GM21786 (cell line): ENCODE measurements at regions not wholly inside any gene's neighbourhood (a gene's known extent, or its start where the extent isn't known, plus 50 kb on each side); places are given as distances from the start of the nearest gene placed in this dataset.

ENCODE experiments used
- ATAC-seq: cut with Tn5 transposase; IDR thresholded peaks from one replicate; pipeline ENCODE4 v1.9.1; 2021; ENCODE audit not compliant: unreplicated experiment

DNA sequence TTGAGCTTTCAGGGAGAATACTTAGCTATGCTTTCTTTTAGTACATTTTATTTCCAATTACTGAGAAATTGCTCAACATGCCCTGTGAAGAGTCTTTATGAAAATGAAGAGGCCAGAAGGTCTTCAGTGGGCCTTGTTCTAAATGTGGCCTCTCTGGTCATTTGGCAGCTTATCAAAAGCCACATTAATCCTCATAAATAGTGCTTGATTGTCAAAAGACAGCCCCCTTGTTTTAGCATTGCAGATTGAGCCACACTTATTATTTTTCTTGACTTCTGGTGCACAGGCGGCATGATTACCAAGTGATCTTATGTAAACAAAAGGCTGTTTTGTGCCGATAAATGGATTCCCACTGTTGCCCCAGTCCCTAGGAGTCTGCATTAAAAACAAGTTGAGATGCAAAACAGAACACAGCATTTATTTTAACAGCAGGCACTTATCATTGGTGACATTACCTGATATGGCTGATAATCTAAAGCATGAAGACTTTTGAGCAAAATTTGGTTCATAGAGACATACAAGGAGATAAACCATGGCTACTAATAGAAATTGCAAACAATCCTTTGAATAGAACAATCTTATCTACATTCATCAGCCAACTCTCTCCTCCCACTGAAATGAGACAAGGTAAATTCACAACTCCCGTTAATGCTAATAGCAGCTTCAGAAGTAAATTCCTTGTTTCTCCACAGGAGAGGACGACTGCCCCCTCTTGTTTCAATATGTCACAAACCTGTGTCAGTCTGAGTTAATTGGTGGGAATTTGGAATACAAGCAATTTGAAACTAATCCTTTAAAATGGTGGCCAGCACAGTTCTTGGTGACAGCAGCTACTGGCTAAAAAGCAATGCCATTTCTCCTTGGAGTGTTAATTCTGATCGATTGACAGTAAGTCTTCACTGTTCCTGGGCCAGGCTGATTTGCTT, 194.3 kb downstream of the NSUN3 start:
- no peak for ATAC-seq

GRCh38 chr3:94258851-94259250, 196.0 kb downstream of the NSUN3 start:
- ATAC-seq = no peak

GRCh38 chr3:94259291-94259690, 196.4 kb downstream of the NSUN3 start:
- ATAC-seq = no peak

GRCh38 chr3:94269763-94270162, 206.9 kb downstream of the NSUN3 start:
- ATAC-seq = no peak

- no peak for ATAC-seq
These were observed 209.2 kb downstream of the NSUN3 start for GRCh38 chr3:94272016-94272415.

DNA sequence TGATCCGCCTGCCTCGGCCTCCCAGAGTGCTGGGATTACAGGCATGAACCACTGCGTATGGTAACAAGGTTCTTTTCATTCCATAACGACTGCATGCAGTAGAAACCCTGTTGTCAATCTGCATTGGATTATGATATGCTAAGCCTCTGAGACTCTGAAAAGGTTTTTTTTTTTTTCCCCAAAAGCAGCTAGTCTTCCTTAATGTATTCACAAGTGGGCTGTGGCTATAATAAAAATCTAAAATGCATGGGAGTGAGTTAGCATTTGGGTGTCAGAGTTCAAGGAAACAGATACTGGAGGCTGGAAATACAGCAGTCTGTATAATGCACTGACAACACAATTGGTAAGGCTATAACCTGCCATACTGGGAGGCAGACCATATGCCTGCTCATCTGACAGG, 218.1 kb downstream of the NSUN3 start:
- no peak for ATAC-seq

DNA sequence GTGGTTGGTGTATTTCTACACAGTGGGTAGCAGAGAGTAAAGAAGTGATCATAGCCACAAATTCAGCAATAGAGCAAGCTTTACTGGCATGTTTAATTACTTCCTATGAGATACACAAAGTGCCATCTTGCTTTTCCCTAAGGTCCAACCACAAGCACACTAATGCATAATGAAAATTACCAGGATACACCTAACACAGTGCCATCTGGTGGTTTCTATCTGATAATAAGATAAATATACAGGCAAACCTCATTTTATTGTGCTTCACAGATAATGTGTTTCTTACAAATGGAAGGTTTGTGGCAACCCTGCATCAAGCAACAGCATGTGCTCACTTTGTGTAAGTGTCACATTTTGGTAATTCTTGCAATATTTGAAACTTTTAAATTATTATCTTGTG, 223.0 kb downstream of the NSUN3 start:
- ATAC-seq = no peak

GRCh38 chr3:94291686-94292085, 228.8 kb downstream of the NSUN3 start:
- no peak for ATAC-seq

GRCh38 chr3:94292151-94292550, 229.3 kb downstream of the NSUN3 start:
- no peak for ATAC-seq

- ATAC-seq = no peak
These were observed 230.9 kb downstream of the NSUN3 start for GRCh38 chr3:94293793-94294195.

DNA sequence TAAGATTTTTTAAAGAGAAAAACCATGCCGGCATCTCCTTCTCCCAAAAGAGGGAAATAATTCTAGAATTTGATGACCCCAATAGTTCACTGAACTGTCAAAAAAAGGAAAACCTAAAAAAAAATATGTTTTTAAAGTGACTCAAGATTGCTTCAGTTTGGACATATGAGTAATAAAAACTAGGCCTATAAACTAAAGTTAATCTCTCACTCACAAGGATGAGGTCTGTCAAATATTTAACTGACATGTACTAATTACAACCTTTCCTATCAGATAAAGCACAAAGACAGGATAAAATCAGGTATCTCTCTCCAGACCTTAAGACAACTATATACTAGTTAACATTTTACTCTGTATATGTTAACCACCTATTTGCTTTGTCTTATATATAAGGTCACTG, 231.9 kb downstream of the NSUN3 start:
- no peak for ATAC-seq

DNA sequence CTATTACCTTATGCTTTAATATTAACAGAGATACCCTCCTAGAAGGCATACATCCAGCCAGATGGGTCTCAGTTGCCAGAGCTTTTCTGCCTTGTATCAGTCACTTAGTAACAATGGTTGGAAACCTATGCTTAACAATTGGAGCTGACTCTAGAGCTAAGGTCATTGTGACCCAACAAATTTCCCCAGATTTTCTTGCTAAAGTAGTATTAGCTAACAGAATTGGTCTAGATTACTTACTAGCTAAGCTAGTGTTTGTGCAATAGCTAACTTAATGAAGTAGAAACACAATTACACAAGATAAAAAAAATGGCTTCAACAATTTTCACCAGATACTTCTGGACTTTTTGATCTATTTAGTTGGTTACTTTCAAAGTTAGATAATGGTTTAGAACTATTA, 236.9 kb downstream of the NSUN3 start:
- ATAC-seq = no peak

DNA sequence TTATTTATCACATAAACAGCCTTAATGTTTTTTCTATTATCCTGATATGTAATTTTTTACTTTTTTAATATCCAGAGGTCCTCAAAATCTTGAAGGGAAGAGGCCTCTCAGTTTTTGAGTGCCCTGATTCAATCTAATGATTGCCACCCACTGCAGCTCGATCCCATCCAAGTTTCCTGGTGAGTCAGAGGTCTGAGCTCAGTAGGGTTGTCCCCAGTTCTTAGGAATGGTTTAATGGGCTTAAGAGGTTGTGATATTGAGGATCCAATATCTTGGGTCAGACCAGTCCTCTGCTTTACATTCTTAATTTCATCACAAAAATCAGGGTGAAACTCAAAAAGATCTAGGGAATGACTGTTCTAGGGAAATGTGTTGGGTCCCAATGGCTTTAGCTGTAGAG, 238.5 kb downstream of the NSUN3 start:
- no peak for ATAC-seq

GRCh38 chr3:94303266-94303665, 240.4 kb downstream of the NSUN3 start:
- ATAC-seq = no peak

- ATAC-seq = no peak
These were observed 241.0 kb downstream of the NSUN3 start for GRCh38 chr3:94303897-94304296.

DNA sequence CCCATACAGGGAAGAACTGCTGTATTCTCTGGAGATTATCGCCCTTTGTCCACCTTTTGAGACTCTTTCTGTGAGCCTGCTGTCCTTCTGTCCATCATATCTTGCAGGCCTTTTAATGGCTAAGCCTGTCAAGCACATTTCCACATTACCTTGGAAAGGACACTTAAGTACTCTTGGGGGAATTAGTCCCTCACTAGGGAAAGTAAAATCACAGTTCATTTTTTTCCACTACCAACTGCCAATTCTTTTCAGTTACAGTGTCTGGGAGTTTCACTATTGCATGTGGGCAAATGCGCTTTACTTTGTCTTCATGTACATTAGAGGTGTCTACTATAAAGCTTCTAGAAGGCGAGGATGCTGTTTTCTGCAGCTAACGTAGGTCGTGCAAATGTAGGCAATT, 242.1 kb downstream of the NSUN3 start:
- ATAC-seq = no peak

- no peak for ATAC-seq
These were observed 243.2 kb downstream of the NSUN3 start for GRCh38 chr3:94305835-94306611.

- no peak for ATAC-seq
These were observed 244.7 kb downstream of the NSUN3 start for GRCh38 chr3:94307588-94307987.

DNA sequence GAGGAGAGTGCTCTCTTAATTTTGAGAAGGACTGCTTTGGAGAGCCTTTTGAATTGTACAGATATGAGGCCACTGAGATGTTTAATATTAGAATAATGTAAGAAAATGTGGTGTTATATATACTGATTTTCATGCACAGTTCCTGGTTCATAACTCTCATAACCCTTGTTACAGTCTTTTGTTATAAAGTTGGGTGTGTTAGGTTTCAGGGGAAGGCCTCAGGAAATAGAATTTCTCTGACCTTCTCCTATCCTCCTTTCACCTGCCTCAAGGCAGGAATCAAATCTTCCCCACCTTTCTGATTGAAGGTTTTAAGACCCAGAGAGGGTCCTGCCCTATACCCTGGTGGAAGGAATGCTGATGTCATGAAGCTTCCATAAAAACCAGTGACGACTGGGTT, 245.9 kb downstream of the NSUN3 start:
- ATAC-seq = no peak

DNA sequence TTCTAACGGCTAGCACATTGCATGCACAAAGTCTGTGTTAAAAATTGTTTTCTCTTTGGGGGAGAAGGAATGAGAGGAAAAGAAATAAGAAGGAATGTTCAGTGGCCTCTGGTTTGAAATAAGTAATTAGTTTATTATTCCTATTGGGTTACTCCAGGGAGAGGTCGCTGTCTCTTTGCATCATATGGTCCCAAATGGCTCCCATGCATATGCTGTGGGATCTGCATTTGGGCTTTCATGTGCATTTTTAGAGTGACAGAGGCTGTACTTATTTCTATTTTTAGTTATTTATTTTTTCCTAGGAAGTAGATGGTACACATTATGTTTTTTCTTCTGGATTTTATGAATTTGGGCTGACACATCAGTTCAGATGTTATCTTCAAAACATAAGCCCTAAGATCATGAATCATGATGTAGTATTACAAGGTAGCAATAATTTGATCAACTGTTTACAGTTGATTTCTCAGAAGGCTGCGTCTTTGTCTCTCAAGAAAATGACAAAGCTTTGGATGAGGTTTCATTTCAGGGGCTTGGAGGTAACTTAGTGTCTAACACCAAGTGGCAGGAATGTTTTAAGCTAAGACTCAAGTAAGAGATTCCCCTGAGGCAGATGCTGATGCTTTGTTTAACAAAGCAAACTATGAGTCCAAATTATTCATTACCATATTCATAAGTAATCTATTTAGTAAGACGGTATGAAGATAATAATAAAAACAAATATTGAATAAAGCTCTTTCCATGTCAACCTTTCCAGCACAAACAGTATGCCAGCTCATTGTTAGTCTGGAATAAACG, 247.7 kb downstream of the NSUN3 start:
- ATAC-seq = no peak

- ATAC-seq = no peak
These were observed 248.8 kb downstream of the NSUN3 start for GRCh38 chr3:94311651-94312050.
